Amniotic epithelial cell (primary cell): ENCODE measurements at regions not wholly inside any gene's neighbourhood (a gene's known extent, or its start where the extent isn't known, plus 50 kb on each side); places are given as distances from the start of the nearest gene placed in this dataset.
A peak's percentile ranks its signal among the peaks of the same experiment; 100 is the strongest.
"Not testable (repeated sequence)": the region's sequence is repeated elsewhere in the genome, so short reads cannot be mapped to it uniquely, and the experiment has no call there.

Experiments
- DNase-seq: peaks from one replicate; pipeline ENCODE4 v3.0.0-alpha.2; 2010; ENCODE audit warnings: low read depth

- no peak for DNase-seq
These were observed 652.9 kb upstream of the USP24 start for GRCh38 chr1:55868026-55868425.

DNA sequence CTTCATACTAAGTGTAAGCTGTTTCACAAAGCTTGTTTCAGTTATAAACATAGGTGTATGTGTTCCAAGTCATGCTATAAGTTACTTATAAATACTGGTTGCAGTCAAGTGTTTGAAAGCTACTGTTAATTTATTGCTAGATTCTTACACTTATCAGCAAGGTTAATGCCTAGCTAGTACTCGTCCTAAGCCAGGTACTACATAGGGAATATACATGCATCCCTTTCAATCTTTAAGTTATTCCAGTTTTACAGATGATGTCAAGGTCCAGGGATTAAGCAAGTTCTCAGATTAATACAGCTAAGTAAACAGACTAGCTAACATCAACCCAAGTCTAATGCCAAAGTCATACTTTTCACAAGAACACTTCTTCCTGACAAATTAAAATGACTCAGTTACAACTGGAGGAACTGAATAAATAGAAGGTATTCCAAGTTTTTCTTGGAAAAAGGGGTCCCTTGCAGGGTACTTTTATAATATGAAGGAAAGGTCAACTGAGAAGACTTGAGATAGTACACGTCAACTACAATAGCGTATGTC, 652.2 kb upstream of the USP24 start:
- DNase-seq: no peak

GRCh38 chr1:55865778-55866177, 650.6 kb upstream of the USP24 start:
- DNase-seq: not testable (repeated sequence)

- DNase-seq: no peak
These were observed 649.1 kb upstream of the USP24 start for GRCh38 chr1:55864251-55864650.

DNA sequence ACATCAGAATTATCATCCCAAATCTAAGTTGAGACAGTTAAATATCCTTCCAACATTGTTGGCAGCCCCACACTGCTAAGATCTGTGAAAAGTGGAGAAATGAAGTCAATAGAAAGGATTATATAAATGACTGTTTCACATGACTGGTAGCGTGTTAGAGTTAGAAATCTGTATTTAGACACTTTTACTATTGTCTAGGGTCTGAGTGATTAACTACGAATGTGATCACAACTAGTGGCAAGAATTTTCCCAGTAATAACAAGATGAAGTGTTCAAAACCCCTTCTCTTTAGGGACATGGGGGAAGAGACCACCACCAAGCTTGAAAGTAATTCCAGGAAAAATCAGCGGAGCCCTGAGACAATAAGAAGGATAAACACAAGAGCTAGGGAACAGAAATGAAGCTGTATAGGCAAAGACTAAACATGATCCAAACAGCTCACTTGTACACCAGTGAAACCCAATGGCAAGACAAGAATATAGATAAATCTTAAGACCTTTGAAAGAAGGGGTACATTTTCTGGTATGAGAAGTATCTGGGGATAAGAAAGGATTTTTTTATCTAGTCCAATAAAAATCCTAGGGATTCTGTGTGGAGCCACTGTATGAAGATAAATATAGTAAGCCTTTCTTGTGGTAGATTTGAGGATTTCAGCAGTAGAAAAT, 646.6 kb upstream of the USP24 start:
- no peak for DNase-seq

GRCh38 chr1:55860798-55861519, 645.8 kb upstream of the USP24 start:
- no peak for DNase-seq

GRCh38 chr1:55860326-55860725, 645.2 kb upstream of the USP24 start:
- no peak for DNase-seq

DNA sequence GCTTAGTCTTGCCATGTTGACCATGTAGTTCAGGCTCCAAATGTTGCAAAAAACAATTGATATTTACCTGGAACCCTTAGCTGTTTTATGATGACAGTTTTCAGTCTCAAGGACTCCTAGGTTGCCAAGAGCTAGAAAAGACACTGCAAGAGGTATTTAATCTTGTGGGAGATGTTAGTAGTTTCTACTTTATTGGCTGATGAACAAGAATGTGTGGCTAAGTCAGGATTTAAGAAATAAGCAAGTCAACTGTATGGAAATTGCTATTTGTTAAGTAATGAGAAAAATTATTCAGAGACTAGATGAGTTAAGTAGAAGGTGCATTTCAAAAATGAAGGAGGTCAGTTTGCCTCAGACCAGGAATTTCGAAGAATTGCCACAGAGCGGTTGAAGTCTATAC, 639.7 kb upstream of the USP24 start:
- peak; percentile 76 for DNase-seq

- peak; percentile 34 for DNase-seq
These were observed 633.7 kb upstream of the USP24 start for GRCh38 chr1:55848906-55849305.

- DNase-seq: no peak
These were observed 630.9 kb upstream of the USP24 start for GRCh38 chr1:55846051-55846450.

DNA sequence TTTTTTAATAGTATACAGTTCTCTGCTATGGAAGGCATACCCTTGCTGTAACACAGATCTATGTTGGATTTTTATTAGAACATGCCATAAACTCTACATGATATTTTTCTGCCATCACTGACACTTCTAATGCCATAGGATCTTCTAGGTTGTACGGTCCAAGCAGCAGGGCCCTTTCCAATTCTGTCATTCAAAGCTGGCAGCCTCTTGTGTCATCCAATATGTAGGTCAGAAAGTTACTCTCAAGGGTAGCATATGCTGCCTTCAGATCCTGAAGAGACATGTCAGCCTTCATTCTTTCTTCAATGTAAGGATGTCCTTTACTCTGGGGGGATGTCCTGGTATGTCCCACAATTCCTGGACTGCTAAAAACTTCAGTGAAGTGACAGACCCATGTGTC, 629.2 kb upstream of the USP24 start:
- no peak for DNase-seq

GRCh38 chr1:55839626-55840025, 624.5 kb upstream of the USP24 start:
- no peak for DNase-seq

- DNase-seq: no peak
These were observed 624.1 kb upstream of the USP24 start for GRCh38 chr1:55839221-55839620.

DNA sequence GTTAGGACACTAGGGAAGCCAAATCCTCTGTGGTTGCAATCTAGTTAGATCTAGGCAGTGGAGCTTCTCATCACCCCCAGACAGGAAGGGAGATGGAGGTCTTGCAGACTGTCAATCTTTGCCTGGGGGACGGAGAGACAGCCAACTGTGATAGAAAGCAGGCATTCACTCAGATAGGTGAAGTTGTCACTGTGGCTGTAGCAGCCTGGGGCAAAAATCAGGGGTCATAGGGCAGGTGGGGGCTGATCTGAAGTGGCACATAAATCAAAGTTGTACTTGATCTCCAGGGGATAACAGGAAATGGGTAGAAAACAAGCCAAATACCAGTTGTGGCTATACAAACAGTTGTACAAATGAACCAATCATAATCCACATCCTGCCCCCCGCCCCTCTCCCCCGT, 620.9 kb upstream of the USP24 start:
- DNase-seq: no peak

DNA sequence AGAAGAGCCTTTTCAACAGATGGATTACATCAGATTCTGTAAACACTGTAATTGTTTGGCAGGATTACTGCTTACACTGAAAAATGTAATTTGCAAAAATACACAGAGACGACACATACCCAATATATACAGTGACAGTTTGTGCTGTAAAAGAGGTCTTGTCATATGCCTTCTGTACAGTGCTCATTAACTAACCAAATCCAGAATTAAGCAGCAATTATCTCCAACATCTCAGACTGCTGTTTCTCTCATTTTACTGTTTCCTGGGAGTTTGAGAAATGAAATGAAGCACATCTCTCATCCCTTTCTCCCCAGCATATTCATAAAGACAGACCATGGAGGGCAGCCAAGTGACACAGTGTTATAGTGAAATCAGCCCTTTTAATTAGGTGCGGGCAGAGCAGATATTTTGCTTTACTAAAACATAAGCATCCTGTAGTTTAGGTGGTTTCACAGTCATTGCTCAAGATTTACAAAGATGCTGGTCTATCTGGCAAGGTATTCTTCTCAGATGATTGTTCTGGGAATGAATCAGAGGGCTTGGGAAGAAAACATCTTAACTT, 618.4 kb upstream of the USP24 start:
- DNase-seq: peak; percentile 35

DNA sequence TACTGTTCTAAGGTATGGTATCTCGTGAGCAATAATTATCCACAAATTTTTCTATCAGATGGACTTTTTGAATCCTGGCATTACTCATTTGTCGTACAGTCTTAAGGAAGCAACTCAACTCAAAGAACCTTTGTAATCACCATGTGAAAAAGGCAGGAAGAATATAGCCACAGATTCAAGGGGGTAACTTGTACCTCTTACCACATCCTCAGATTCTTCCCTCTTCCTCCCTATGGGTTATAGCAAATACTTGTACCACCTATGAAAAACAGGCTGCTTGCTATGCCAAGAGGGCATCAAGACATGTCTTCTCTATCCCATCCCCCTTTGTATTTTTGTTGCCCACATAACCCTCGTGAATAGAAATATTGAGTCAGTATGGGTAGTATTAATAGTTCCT, 616.6 kb upstream of the USP24 start:
- no peak for DNase-seq

- peak; percentile 46 for DNase-seq
These were observed 612.9 kb upstream of the USP24 start for GRCh38 chr1:55828044-55828443.

DNA sequence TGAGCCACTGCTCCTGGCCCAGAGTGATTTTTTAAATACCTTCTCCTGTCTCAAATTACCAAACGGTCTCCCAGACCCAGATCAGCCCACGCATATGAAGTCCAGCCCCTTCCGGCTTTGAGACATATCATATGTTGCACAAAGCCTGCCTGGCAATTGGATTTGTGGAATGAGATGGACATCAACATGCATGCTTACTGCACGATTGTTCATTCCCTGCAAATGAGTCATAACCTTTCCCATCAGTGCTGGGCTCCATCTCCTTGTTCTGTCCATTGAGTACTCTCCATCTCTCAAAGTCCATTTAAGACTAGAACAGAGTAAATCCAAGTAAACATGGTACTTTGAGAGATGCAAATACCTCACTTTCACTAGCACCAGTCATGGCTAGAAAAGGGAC, 612.2 kb upstream of the USP24 start:
- peak; percentile 97 for DNase-seq

DNA sequence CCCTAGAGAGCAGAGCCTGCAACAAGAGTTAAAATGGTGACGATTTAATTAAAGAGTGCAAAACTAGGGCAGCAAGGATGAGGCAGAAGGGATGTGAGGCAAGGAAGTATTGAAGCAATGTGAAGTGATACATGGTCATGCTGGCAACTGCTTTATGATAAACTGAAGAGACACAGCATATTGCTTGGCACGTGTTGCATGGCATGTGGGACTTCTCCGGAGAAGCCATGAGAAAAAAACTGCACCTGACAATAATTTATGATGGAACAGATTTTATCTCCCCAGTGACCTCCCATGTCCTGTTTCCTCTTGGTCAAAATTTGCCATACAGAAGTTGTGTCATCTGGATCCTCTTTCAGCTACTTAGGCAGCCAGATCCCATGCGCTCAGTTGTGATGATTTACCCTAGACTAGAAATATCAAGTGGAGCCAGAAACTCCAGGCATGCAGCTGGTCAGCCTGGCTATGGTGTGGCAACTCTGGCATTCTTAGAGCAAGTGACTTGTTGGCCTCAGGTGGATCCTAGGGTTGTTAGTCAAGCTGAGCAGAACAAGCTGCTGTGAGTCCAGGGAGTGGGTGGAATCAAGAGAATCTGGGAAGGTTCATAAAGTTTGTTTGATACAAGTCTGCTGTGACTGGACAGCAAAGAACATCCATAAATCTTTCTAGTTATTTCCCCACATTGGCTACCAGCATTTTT, 611.4 kb upstream of the USP24 start:
- DNase-seq: peak; percentile 44

DNA sequence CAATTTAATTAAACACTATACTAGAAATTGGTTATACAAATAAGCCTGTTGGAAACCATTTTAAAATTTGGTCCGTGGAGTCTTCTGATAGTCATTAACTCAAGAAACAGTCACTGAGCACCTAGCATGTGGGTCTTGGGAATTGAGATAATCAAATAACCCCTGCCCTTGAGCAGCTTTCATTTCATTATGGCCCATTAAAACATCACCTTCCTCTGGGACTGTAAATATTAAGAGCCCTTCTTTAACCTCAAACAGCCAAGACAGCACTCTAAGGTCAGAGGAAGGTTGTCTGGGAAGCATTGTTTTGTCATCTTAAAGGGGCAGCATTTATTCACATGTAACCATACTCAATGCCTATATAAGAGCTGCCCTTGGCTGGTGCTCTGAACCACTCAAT, 610.3 kb upstream of the USP24 start:
- no peak for DNase-seq

DNA sequence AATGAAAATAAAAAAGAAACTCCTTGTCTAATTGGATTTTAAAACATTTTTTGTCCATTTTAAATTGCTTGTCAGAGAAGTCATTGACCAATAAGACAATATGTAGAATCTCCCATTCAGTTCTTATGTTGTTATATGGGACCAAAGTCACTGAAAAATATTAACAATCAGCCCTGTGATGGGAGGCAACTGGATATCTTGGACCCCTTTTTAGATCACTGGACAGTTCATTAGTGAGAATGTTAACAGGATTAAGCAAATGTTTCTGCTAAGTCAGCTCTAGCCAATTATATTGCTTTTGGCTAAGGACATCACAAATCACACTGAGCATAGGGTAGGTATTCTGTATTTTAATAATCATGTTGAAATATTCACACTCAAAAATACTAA, 609.1 kb upstream of the USP24 start:
- no peak for DNase-seq

DNA sequence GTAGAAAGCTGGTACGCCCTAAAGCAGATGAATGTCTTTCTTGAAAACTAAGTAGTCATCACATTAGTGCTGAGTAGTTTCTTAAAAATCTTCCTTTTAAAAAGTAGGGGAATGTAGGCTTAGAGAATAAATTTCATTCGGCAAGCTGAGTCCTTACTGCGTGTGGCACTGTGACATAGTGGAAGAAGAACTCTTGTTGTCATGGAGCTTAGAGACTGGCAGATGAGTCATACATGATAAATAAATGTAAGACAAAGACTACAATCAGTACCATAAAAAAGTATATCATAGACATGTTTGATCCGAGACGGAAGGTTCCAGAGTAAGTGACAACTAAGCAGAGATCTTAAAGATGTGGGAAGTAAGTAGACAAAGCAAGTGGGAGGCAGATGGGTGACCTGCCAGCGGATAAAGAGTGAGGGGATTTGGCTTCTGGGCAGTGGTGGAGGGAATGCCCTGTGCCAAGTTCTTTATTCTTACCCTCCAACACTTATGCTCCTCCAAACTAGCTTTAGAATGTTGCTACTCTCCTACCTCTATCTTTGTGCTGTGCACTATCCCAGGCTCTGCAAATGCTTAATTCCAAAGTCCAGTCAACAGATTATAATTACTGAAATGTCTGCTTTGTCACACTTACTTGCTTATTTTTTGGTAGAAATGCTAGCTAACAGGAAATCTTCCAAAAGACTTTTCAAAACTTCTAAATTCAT, 608.5 kb upstream of the USP24 start:
- DNase-seq: peak; percentile 37
